HT1080 (cell line): ENCODE measurements at regions not wholly inside any gene's neighbourhood (a gene's known extent, or its start where the extent isn't known, plus 50 kb on each side); places are given as distances from the start of the nearest gene placed in this dataset.
"Not testable (repeated sequence)": the region's sequence is repeated elsewhere in the genome, so short reads cannot be mapped to it uniquely, and the experiment has no call there.

Experiments used
- DNase-seq: peaks from one replicate; pipeline ENCODE4 v3.0.0-alpha.2; 2015; ENCODE audit warnings: low read depth

DNA sequence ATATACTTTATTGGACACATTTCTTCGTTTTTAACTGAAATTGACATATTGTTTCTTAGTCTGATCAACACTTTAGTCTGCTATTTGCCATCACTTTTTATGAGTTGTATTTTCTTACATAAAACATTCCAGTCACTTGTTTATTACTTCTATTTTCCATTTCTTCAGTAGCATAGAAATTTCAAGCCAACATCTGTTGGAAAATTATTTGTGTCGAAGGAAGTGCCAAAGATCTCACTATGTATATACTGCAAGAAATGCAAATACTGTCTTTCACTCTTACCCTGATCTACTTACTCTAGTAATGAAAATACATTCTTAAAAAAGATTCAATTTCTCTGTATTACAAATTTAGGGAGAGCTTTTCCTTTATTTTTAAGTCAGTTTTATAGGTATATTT lies 105.9 kb downstream of the SLC17A6 start:
- no peak for DNase-seq

- no peak for DNase-seq
These were observed 103.7 kb downstream of the SLC17A6 start for GRCh38 chr11:22441831-22442230.

DNA sequence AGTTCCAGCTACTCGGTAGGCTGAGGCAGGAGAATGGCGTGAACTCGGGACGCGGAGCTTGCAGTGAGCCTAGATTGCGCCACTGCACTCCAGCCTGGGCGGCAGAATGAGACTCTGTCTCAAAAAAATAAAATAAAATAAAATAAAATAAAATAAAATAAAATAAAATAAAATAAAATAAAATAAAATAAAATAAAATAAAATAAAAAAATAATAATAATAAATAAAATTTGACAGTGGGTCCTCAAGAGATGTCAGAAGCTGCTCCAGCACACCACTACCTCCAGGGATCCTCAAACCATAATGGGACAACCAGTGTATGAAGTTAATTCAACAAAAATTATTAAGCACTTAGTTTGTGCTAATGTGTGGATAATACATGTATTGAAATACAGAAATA lies 97.4 kb downstream of the SLC17A6 start:
- DNase-seq, result not testable (repeated sequence)

DNA sequence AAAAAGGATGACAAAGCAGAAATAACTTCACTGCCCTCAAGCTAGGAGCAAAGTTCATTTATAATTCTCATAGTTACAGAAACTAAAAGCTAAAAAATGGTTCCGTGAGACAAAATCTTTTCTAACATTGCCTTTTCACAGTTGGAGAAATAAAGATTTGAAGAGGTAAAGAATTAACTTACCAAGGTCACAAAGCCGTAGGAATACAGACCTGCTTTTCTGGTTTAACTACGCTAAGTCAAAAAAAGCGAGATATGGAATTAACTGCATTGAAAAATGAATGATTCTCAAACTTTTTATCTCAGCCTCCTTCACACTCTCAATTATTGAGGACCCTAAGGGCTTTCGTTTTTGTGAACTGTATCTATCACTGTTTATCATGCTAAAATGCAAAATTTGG lies 95.3 kb downstream of the SLC17A6 start:
- DNase-seq, result no peak

GRCh38 chr11:22433094-22433455 lies 94.9 kb downstream of the SLC17A6 start:
- DNase-seq, result no peak

GRCh38 chr11:22432291-22433093 lies 94.3 kb downstream of the SLC17A6 start:
- DNase-seq, result no peak

GRCh38 chr11:22431106-22431505 lies 92.9 kb downstream of the SLC17A6 start:
- DNase-seq, result no peak

DNA sequence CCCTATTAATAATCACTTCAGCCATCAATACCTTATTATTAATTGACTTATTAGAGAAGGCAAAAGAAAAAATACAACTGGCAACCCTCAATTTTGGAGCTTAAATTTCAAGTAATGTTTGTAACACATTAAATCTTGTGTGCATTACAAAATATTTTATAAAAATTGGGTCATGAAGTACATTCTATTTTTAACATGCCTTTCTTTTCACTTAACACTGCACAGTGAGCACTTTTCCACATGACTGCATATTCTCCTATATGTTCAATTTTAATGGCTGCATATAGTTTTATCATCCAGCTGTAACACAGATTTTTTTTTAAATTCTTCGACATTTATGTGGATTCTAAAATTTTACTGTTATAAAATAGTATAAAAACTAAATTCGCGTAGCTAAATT lies 92.5 kb downstream of the SLC17A6 start:
- no peak for DNase-seq

GRCh38 chr11:22430141-22430541 lies 92.0 kb downstream of the SLC17A6 start:
- DNase-seq, result no peak
